Lung (tissue), 11 donors: ENCODE measurements at regions not wholly inside any gene's neighbourhood (a gene's known extent, or its start where the extent isn't known, plus 50 kb on each side); places are given as distances from the start of the nearest gene placed in this dataset.
"Not testable (repeated sequence)": the region's sequence is repeated elsewhere in the genome, so short reads cannot be mapped to it uniquely, and the experiment has no call there.

Experiments
- ATAC-seq: fragments of 200-7000 bp; cut with Tn5 transposase; one replicate; pipeline ENCODE4 v1.9.1; 2020; ENCODE audit warnings: moderate number of reproducible peaks; ENCODE audit not compliant: insufficient read depth, low FRiP score
- DNase-seq, 3 donors: peaks; one replicate each; pipeline ENCODE4 v3.0.0-alpha.2; 2013 to 2017
- H3K27ac ChIP-seq, 2 donors: one replicate each; pipeline ENCODE4 v1.5.1; 2013; ENCODE audit warnings: mild to moderate bottlenecking in 2 of 2, moderate library complexity in 2 of 2, control low read depth in 1 of 2, inconsistent platforms in 1 of 2, low read depth in 1 of 2, low read length in 1 of 2
- H3K27me3 ChIP-seq, 3 donors: one replicate each; pipeline ENCODE4 v1.5.1; 2013; ENCODE audit warnings: low read length in 2 of 3; ENCODE audit not compliant: control insufficient read depth in 3 of 3, insufficient read depth in 3 of 3
- H3K36me3 ChIP-seq, 4 donors: one replicate each; pipeline ENCODE4 v1.5.1; 2013; ENCODE audit warnings: low read length in 4 of 4, mild to moderate bottlenecking in 1 of 4, moderate library complexity in 1 of 4; ENCODE audit not compliant: control insufficient read depth in 4 of 4, insufficient read depth in 4 of 4
- H3K4me1 ChIP-seq, 5 donors: one replicate each; pipeline ENCODE4 v1.5.1; 2013; ENCODE audit warnings: low read length in 5 of 5, mild to moderate bottlenecking in 2 of 5, moderate library complexity in 1 of 5; ENCODE audit not compliant: control insufficient read depth in 5 of 5, insufficient read depth in 5 of 5
- H3K4me3 ChIP-seq: one replicate; pipeline ENCODE4 v1.5.1; 2013; ENCODE audit warnings: mild to moderate bottlenecking, control low read depth, moderate library complexity
- H3K9ac ChIP-seq, 2 donors: one replicate each; pipeline ENCODE4 v1.5.1; 2013; ENCODE audit warnings: low read length in 2 of 2, control low read depth in 1 of 2; ENCODE audit not compliant: insufficient read depth in 1 of 2
- H3K9me3 ChIP-seq, 4 donors: one replicate each; pipeline ENCODE4 v1.5.1; 2013; ENCODE audit warnings: low read length in 3 of 4, mild to moderate bottlenecking in 1 of 4, moderate library complexity in 1 of 4; ENCODE audit not compliant: control insufficient read depth in 4 of 4, insufficient read depth in 3 of 4
- CTCF ChIP-seq: IDR thresholded peaks from 2 replicates; pipeline ENCODE4 v1.5.1; 2012; ENCODE audit warnings: mild to moderate bottlenecking; ENCODE audit errors: control extremely low read depth, extremely low read depth
- WGBS, 2 donors: extraction: QIAGEN DNeasy Blood & Tissue Kit; methylation state at CpG; one replicate each; pipeline ENCODE4 v1.1.7; 2013; 5-methylcytosine and 5-hydroxymethylcytosine counted together
- donor health status: control.
- donor health status: control.
- donor health status: Bipolar disorder and iron deficiency.
- donor health status: healthy.
- donor health status: DM: yes; HTN: yes; CAD: no.

DNA sequence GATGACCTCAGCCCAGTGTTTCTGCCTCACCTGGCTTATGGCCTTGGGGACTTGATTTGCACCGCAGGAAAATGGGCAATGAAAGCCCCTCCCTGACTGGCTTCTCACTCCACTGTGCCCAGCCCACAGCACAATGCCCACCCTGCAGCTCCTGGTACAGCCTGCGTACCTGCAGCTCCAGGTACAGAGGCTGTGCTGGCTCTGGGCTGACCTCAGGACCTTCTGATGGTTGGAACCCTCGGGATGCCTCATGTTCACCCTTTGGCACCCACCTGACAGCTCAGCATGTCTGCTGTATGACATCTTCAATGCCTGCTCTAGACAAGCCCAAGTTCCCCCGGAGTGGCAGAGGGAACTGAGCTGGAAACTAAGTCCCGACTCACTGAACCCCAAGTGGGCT lies 87.1 kb downstream of the ALG10 start:
- peaks cover 0 to 2% (median 0%) of the 10 kb centered on the region in 5 donors for H3K4me1 ChIP-seq
- TF ChIP-seq CTCF = no peak
- peaks cover 0 to 4% (median 0%) of the 10 kb centered on the region in 4 donors for H3K9me3 ChIP-seq
- no peak for ATAC-seq
- no peak for DNase-seq
- H3K4me3 ChIP-seq = no peak overlapping the region
- peaks cover 0 to 15% (median 0%) of the 10 kb centered on the region in 3 donors for H3K27me3 ChIP-seq
- WGBS, 2 donors = 87 to 88% methylated on average over 5 of the region's 5 CpGs
- no peaks in the 10 kb centered on the region for H3K36me3 ChIP-seq
- H3K27ac ChIP-seq = no peak overlapping the region
- H3K9ac ChIP-seq = no peak overlapping the region

DNA sequence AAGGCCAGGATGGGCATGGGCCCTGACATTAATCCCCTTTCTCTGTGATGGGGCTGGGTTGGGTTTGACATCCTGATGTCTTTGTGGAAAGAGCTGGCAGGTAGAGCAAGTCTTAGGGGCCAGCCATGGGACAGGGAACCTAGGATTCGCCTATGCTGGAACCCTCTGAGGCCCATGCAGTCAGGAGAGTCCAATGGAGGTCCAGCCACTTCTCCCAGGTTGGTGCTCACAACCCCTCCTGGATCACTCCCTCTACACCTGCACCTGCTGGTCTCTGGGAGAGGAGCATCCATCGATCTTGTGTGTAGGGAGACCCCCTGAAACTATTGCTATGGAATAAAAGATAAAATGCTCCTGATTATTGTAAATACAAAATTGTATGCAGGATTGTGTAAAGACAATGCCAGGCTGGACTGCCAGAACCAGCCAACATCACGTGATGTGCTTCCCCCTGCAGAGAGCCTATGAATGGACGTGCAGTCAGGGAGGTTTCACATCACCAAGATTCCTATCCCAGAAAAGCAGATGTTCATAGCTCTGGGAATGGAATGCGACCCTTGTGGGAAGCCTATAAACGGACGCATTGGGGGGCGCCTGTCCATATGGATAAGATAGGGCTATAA lies 87.7 kb downstream of the ALG10 start:
- H3K9me3 ChIP-seq, H3K36me3 ChIP-seq, H3K4me3 ChIP-seq, H3K27ac ChIP-seq, H3K9ac ChIP-seq, H3K4me1 ChIP-seq, DNase-seq, ATAC-seq: not testable (repeated sequence)
- H3K27me3 ChIP-seq = peaks cover 0 to 15% (median 0%) of the 10 kb centered on the region in 3 donors
- WGBS, 2 donors = 83 to 85% methylated on average over 8 of the region's 8 CpGs

DNA sequence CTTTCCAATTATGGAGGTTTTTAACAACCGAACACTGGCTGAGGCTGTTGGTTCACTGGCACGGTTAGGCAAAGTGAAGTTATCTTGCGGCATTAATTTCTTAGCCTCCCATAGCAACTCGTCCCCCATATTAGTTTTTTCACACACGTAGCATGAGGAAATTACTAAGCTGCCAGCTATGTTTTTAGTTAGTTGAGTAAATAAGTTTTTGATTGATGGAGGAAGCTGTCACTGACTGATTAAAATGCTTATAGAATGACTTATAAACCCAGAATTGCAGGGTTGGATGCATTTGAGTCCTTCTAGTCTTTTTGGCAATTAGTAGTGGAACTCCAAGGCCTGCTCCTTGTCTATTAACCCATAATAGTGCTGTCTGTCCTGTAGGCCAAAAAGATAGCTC lies 97.1 kb downstream of the ALG10 start:
- DNase-seq (no peak), ATAC-seq (no peak)
- H3K4me3 ChIP-seq = no peak overlapping the region
- peaks cover 0 to 9% (median 0%) of the 10 kb centered on the region in 4 donors for H3K9me3 ChIP-seq
- no peak for TF ChIP-seq CTCF
- no peaks in the 10 kb centered on the region for H3K27me3 ChIP-seq
- H3K4me1 ChIP-seq = no peaks in the 10 kb centered on the region
- H3K9ac ChIP-seq = no peak overlapping the region
- H3K27ac ChIP-seq = no peak overlapping the region
- H3K36me3 ChIP-seq = no peaks in the 10 kb centered on the region
- WGBS, 2 donors = 80 to 85% methylated on average over 5 of the region's 5 CpGs

GRCh38 chr12:34121360-34121759 lies 99.1 kb downstream of the ALG10 start:
- ATAC-seq (no peak), DNase-seq (no peak)
- Histone ChIP-seq H3K36me3 (no peaks in the 10 kb centered on the region), H3K9ac (no peak overlapping the region), H3K4me1 (peaks cover 0 to 3% (median 0%) of the 10 kb centered on the region in 5 donors), H3K4me3 (no peak overlapping the region), H3K9me3 (peaks cover 0 to 9% (median 0%) of the 10 kb centered on the region in 4 donors), H3K27ac (no peak overlapping the region), H3K27me3 (no peaks in the 10 kb centered on the region)
- 23 to 30% methylated on average over 1 of the region's 1 CpG for WGBS, 2 donors
- no peak for TF ChIP-seq CTCF
